GM21367 (cell line): ENCODE measurements at regions not wholly inside any gene's neighbourhood (a gene's known extent, or its start where the extent isn't known, plus 50 kb on each side); places are given as distances from the start of the nearest gene placed in this dataset.
"Not testable (repeated sequence)": the region's sequence is repeated elsewhere in the genome, so short reads cannot be mapped to it uniquely, and the experiment has no call there.

ENCODE experiments used
- ATAC-seq: cut with Tn5 transposase; IDR thresholded peaks from one replicate; pipeline ENCODE4 v1.9.1; 2021; ENCODE audit not compliant: unreplicated experiment

DNA sequence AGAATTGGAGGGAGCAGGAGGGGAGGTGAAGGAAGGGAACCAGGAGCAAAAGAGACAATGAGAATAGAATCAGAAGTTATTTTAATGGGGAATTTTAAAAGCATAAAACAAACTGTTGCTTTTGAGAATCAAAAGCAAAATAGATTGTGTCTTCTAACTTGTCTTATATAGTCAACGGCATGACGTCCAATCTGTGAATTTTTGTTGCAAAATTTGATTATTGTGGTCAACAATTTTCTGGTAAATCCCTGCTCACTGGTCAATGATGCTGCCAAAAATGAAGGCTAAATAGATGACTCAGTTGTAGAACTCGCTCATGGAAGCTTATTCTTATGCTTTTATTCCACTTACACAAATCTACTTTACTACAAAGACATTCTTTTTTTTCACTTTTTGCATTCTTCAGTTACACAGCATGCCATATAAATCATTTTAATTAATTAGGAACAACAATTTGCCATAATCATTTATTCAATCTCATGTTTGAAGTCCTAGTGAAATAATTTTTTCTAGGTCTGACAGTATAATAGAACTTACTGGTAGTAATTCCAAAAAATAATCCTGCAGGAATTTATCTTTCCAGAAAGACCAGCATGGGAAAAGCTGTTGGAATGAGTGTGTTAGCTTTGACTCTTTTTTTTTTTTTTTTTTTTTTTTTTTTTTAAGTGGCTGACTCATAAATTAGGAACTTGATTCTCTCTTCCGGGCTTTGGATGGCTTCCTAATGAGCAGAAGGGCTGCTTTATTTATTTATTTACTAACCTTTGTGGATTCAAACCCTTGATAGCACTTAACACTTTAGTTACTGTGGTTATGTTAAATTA, 256.9 kb downstream of the SPRY2 start:
- no peak for ATAC-seq

DNA sequence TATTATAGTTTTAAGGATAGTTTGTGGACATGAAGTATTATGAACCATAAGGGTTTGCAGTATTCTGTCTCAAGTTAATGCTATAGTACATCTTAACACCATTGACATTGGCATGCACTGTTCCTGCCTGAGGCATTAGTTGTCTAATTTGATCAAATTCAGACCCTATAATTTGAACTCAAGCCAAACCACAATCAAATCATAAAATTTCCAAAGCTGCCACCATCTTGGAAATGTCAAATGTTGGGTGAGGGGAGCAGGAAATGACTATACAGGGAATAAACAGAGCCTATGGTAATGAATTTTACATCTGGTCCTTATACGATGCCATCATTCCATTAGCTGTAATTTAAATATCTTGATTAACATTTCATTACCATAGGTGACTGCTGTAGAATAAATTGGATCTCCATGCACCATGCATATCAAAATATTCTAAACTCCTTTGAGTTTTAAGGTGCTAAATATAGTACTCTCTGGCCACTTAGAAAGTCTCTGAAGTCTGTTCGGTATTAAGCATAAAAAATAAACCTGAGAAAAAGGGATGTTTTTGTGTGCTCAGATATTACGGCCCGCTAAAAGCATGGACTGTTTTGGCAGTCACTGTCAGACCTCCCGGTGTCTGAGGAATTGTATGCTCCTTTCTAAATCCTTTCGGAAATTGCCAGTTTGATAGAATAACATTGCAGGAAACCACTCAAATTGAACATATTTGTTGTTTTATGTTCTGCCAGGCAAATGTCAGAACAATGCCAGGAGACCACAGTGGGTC, 257.7 kb downstream of the SPRY2 start:
- ATAC-seq, result no peak

DNA sequence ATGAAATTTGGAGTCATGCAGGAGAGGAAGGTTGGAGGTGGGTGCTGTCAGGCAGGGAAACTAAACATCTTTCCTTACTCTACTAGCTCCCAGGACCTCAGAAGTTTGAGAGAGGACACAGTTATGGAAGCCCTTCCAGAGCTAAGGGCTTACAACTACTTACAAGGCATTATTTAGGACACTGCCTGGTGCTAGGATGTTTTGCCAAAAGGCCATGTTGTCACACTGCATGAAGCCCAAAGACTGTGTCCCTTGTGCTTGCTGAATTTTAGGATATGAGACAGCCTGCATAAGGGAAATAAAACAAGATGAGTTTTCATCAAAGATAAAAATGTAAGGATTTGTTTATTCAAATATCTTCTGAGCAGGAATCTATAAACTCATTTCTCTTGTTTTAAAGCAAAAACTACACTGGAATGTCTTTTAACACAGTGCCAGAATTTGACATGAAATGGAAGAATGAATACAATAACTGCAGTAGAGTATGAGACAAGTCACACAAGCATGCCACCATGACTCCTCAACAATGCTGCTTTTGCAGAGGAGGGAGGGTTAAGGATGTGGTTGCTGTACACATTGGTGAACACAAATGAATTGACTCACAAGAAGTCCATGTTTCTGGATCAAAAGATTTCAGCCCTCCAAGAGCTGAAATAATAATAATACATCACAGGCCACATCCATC, 258.4 kb downstream of the SPRY2 start:
- no peak for ATAC-seq

DNA sequence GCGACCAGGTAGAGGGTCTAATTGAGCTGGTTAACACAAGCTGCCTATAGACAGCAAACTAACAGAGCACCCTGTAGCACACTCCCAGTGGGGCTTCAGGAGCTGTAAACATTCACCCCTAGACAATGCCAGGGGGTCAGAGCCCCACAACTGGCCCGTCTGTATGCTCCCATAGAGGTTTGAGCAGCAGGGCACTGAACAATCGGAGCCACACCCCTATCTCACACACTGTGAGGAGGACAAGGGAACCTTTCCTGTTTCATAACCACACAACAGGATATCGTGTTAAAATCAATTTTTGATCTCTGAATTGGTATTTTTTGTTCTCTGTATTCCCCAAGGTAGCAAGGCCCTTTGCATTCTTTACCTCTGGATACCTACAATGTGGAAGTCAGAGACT, 266.1 kb downstream of the SPRY2 start:
- ATAC-seq, result no peak

DNA sequence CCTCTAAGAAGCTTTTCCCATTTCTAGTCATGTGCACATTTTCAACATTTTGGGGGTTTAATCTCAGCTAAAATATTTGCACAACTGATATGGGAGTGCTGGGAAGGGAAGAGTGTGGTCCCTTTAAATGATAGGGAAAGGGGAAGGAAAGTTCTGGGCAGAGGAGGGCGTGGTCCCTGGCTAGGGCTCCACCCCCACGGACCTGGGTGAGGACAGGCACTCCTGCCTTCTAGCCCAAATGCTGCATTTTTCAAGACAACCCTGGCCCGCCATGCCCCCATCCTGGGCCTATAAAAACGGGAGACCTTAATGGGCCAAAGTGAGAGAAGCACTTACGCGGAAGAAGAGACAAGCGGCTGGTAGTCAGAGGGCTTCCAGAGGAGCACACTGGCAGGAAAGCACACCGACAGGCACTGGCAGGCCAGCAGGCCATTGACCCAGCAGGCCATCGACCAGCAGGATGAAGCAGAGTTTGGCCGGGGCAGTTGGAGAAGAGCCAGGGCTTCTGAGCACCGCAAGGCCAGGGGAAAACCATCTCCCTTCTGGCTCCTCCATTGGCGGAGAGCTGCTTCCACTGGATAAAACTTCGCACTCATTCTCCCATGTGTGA, 266.7 kb downstream of the SPRY2 start:
- no peak for ATAC-seq

DNA sequence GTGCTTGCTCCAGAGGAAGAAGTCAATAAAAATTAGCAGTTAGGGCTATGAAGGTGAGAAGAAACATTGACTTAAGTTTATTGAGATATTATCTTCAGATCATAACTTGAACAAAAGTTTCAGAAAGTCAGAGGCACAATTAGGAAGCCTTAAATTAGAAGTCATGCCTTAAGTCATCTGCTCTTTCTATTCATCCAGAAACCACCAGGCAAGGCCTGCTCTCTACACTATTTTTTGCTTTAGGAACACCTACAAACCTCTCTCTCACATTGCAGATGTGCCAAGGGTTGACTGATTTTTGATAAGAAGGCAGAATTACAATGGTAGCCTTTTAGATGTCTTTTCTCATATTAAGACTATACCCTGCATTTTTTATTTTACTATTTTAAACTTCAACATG, 268.7 kb downstream of the SPRY2 start:
- no peak for ATAC-seq

DNA sequence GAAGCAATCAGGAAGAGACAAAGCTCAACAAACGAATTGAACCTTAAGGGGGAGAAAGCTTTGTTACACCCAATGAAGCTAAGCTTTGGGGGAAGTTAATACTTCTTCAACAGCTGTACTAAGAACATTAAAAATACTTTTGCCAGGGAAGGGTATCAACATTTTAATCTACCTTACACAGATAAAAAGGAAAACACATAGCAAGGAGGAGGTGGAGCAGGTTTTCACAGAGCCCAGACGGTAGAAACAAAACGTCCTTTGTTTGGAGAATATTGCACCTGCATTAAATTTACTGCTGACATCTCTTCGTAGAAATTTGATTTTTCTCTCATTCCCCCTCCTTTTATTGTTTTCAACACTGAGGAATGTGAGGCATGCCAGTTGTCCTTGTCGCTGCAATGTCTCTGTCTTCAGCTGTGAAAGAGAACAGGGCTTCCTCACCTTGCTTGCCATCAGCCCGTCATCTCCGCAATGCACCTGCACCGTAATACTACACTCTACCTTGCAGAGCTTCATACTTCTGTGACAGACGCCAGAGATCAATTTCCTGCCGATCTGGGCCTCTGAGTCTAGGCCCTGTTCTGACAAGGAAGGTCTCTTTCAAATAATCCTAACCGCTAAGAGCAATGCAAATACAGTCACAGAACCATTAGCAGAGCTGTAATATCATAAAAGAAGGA, 270.8 kb downstream of the SPRY2 start:
- ATAC-seq, result no peak

DNA sequence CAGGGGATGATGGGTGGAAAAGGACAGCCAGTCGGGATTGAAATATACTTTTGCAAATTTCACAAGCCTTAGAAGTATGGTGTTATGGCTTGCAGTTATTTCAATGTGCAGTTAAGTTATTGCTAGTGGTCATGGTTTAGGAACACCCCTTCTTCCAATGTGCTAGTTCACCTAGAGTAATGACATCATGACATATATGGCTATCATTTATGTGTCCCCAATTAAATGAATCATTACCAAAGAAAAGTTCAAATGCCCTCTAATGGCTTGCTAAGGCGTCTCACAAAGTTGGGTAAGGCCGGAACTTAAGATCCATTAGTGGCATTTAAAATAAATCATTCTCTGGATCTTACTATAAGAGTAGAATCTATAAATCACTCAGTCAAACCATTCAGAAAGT, 271.6 kb downstream of the SPRY2 start:
- no peak for ATAC-seq

DNA sequence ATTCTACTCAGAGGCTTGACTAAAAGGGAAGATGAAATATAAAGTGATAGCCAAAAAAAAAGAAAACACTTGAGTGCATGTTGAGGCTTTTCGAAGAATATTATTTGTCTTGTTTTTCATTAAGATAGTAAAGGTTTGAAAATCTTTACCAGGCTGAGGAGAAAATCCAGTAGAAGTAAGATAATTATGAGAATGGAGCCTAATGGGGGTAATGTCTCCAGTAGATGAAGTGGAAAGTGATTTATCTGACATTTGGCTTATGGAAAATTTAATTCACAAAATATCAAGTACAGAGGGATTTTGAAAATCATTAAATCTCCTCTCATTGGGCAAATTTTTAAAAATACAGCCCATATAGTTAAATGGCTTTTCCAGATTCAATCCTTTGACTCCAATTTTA, 274.9 kb downstream of the SPRY2 start:
- no peak for ATAC-seq

DNA sequence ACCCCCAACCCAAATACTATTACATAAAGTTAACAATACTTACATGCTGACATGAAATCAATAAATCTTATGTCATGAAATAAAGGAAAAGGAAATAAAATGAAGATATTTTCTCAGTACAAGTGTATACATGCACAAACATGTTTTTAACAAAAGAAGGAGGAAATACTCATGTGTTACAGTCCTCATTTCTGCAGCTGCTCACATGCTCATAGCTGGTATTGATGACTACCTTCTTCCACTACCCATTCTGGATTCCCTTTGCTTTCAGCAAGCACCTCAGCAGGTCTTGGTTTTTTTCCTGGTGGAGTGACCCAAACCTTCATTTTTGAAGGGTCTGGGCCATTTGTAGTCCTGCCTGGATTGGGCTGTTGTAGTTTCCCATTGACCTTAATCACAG, 278.5 kb downstream of the SPRY2 start:
- not testable (repeated sequence) for ATAC-seq

DNA sequence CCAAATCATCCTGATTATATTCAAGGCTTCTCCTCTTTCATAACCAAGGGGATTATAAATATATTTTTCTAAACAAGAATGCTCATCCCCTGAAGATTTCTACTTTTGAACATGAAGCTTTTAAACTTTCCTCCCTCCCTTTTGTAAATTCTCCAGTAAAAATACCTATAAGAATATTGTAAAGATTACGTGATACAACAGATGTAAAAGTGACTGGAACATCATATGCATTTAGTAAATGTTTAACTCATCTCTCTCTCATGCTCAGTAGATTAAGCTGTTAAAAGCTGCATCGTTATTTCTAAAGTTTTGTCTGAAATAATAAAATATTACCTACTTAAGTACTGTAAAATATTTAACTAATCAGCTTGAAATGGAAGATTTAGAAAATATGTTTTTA, 281.1 kb downstream of the SPRY2 start:
- ATAC-seq, result no peak

DNA sequence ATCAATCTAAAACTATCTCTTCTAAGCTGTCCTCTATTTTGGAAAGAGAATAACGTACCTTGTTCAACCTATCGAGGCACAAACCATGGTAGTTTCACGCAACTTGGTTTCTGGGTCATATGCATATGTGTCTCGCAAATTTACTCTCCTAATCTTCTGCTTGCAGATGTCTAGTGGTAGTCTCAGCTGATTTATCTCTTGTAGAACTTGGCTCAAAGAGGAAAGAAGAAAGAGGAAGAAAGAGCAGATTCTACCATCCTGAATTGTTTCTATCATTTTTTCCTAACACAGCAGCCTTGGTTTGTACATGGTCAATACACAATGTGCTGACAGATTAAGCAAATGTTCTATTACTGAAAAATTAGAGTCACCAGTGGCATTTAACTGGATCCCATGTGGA, 282.3 kb downstream of the SPRY2 start:
- ATAC-seq, result no peak

DNA sequence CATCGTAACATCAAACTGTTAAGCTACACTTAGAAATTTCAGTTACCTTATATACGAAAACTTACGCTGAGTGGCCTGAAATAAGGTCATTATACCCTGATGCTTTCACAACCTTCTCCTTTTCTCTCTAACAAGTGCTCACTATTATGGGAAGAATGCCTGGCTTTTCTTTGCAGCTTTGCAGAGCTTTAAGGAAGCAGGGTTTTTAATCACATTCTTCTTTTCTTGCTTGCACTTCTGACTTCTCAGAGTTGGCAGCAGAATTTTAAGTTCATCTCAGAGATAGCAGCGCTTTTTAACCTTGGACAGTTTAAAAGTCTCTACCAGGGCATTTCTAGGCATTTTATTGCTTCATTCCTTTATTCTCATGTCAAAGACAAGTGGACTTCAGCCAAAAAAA, 285.1 kb downstream of the SPRY2 start:
- no peak for ATAC-seq

DNA sequence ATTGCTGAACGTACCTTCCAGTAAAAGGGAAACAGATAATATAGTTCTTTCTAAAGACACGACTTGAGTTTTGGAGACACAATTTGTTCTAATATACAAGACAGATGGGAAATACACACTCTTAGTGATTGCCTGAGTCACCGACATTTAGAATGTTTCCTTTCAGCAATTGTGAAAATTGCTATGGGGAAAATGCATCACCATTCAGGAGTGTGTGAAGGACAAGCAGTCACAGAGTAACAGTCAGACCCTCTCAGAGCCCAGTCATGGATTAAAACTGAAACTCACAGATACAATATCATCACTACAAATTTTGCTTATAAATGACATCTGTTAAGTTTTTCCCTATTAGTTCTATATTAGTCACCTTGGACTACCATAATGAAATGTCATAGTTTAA, 286.1 kb downstream of the SPRY2 start:
- ATAC-seq, result no peak

DNA sequence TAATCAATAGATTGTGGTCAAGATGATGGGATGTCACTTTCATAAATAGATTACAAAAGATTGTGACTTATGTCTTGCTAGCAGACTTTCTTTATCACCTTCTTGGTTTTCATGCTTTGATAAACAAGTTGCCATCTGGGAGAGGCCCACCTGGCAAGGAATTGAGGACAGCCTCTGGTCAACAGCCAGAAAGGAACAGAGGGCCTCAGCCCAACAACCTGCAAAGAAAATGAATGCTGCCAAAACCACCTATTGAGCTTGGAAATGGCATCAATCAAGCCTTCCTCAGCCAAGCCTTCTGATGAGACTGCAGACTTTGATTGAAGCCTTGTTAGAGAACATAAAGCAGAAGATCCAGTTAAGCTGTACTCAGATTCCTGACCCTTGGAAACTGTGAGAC, 288.6 kb downstream of the SPRY2 start:
- ATAC-seq, result no peak

DNA sequence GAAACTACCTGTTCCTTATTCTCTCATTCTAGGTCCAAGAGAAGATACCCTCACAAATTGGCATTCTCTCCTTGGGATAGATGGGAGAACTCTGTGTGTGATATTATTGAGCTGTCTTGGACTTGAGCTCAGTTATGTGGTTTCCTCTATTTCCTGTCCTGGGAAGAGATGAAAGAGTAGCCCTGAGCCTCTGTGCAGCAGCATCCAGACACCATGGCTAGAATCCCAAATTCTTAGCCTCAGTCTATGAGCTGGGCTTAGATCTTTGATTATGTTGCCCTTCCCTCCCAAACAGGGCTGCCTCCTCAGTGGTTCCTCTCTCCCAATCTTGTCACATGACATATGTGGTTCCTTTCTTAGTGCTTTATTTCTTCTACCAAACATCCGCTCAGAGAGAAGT, 290.7 kb downstream of the SPRY2 start:
- ATAC-seq, result no peak

DNA sequence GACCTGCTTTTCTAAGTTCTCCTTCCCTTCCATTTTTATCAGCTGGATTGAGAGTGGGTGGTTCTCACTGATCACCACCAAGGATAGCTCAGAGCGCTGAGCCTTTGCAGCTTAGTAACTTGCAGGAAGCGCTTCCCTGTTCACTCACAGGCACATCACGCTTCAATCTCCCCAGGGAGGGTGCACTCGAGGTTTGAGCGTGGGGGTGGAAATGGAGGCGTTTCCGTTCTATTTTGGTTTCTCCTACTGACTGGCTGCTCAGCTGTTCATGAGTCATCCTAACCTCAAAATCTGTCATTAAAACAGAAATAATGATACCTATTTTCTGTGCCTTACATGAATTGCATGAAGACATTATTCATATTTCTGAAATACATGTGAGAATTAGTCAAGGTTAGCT, 292.1 kb downstream of the SPRY2 start:
- ATAC-seq, result peak; percentile 96

DNA sequence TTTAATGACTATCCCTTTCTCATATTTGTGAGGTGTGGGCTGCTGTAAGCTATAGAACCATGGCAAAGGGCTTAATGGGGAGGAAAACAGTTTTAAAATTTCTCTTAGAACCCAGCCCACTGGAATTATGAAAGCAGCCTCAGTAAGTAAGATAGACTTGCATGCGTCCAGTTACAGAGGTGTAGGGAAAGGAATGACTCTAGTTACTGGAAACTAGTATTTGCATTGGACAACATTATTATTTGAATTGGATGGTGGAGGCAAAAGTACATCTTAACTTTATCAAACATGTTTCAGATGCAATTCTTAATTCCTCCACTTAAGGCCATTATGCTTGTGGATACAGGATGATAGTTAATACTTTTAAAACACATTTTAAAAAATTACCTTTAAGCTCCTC, 292.9 kb downstream of the SPRY2 start:
- no peak for ATAC-seq

DNA sequence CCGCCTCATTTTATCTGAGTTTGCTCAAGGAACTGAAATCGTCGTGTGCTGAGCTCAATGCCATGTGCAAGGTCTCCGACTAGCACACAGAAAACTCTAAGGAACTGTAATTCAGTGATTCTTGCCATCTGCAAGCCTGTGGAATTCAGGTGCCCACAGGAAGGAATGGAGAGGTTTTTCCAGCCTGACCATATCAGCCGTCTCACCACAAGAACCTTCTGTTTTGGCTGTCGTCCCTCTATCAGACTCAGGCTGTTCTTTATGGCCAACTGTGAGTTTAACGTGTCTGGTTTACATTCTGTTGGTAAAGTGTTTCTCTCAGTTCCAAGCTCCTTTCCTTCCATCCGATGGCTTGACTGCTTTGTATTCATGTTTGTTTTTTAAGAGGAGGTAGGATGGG, 293.5 kb downstream of the SPRY2 start:
- ATAC-seq, result no peak

DNA sequence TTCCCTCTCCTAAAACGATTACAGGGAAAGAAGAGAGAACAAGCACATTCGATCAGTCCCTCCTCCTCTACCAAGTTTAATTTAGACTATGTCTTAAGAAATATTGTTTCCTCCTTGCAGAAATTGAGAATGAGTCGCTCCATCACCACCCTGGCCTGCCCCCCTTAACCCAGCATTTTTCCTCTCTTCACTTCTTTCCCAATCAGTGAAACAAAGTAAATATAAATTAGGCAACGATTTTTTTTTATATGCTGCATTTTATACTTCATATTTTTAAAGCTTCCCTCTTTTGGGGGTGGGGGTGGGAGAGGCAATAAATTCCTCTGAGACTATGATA, 300.0 kb downstream of the SPRY2 start:
- ATAC-seq, result no peak
